ENCODE measurements at regions not wholly inside any gene's neighbourhood (a gene's known extent, or its start where the extent isn't known, plus 50 kb on each side); places are given as distances from the start of the nearest gene placed in this dataset.
"Not testable (repeated sequence)": the region's sequence is repeated elsewhere in the genome, so short reads cannot be mapped to it uniquely, and the experiment has no call there.

DNA sequence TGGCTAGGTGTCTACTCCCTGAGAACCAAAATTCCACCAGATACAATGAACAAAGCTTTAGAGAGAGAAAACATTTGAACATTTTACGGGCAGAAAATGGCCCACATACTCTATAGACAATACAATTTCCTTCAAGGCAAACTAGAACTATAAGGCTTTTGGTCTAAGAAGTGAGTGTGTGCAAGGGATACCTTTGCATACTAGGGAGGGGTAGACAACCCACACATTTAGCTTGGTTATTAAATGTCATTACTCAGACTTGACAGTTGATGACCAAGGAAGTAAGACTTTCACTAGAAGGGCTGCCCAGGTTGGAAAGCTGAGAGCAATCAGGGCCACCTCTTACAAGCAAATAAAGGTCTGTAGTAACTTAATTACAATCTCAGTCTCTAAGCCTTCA, 64.0 kb upstream of the PLEKHM1 start:
- not testable (repeated sequence) for DNase-seq (ENCODE audit: low spot score)

GRCh38 chr17:45558821-45559220, 68.3 kb upstream of the PLEKHM1 start:
- DNase-seq (ENCODE audit: low spot score): not testable (repeated sequence)

DNA sequence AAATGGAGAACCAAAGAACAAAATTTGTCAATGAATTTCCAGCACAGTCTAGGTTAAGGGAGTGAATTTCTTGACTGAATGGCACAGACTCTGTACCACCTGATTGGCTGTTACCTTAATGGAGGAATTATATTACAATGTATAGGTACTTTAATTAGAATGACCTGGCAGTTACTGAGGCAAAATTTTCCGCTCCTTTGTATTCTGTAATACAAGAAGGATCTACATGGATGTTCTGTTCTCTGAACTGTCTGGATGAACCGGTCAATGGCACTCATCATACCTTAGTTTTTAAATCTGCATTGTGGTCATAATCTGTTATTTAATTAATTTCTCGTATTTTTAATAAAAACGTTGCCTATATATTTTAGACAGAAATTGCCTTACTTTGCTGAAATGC, 72.3 kb upstream of the PLEKHM1 start:
- not testable (repeated sequence) for DNase-seq (ENCODE audit: low spot score)

- not testable (repeated sequence) for DNase-seq (ENCODE audit: low spot score)
Observed at GRCh38 chr17:45563283-45563682, 72.8 kb upstream of the PLEKHM1 start.

DNA sequence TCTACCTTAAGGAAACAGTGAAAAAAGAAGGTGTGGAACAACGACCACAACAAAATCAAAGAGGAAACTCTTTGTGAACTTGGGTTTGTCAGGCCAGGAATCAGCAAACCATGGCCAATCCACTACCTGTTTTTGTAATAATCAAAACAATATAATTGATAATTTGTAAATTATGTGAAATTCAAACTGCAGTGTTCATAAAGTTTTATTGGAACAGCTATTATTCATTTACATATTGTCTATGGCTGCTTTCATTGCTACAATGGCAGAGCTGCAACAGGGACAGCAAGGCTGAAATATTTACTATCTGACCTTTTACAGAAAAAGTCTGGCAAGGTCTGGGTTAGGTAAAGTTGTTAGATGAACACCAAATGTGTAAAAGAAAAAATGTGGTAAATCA, 77.8 kb upstream of the PLEKHM1 start:
- DNase-seq (ENCODE audit: low spot score): not testable (repeated sequence)

GRCh38 chr17:45573326-45573725, 82.8 kb upstream of the PLEKHM1 start:
- not testable (repeated sequence) for DNase-seq (ENCODE audit: low spot score)

DNA sequence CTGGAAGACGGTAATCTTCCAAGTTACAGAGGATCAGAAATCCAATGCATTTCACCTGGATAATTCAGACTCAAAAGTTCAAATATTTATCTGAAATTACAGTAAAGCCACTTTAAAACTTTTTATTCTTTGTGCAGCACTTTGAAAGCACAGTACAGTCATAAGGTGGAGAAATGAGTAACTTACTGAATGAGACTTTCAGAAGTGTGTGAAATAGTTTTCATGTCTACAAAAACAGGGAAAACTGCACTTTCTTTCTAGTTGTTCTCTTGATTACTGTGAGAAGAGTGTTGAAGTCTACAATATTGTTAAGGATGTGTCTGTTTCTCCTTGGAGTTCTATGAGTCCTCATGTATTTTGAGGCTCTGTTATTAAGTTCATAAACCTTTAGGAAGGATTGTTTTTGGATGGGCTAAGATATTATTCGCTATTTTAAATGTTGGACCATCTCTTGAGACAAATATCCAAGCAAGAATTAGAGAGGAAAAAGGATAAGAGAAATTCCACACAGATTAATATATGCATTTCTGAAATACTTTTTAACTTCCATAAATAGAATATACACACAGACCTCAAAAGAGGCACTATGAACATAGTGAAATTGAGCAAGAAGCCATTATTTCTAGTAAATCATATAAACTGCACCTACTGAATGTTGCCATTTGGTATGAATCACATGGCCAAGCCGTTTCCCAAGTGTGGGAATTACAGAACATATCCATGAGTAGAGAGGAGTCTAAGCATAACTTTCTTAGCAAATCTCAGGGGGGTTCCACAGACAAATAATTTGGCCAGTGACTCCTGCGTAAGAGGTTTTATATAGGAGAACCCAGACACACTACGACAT, 83.6 kb upstream of the PLEKHM1 start:
- peak; percentile 25 for DNase-seq (ENCODE audit: low spot score)

DNA sequence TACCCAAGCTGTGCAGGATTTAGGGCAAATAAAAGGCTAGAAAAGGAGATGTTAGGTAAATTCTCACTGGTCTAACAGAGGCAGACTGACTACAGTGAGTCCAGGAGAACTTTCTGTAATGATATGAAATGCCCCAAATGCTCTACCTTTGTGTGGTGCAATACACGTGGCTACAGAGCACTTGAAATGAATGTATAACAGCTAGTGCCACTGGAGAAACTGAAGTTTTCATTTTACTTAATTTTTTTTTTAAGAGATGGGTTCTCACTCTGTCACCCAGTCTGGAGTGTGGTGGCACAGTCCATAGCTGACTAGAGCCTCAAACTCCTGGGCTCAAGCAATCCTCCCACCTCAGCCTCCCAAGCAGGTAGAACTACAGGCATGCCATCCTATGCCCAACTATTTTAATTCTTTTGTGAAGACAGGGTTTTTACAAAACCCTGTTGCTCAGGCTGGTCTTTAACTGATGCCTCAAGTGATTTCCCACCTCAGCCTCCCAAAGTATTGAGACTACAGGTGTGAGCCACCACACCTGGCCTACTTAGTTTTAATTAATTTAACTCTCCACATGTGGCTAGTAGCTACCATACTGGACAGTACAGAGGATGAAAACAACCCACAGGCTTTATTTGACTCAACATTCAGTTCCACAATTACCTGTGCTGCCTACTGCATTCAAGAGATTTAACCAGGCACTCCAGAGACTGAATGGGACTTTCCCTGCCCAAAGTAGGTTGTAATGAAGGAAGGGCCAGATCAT, 84.8 kb upstream of the PLEKHM1 start:
- DNase-seq (ENCODE audit: low spot score): peak; percentile 7

DNA sequence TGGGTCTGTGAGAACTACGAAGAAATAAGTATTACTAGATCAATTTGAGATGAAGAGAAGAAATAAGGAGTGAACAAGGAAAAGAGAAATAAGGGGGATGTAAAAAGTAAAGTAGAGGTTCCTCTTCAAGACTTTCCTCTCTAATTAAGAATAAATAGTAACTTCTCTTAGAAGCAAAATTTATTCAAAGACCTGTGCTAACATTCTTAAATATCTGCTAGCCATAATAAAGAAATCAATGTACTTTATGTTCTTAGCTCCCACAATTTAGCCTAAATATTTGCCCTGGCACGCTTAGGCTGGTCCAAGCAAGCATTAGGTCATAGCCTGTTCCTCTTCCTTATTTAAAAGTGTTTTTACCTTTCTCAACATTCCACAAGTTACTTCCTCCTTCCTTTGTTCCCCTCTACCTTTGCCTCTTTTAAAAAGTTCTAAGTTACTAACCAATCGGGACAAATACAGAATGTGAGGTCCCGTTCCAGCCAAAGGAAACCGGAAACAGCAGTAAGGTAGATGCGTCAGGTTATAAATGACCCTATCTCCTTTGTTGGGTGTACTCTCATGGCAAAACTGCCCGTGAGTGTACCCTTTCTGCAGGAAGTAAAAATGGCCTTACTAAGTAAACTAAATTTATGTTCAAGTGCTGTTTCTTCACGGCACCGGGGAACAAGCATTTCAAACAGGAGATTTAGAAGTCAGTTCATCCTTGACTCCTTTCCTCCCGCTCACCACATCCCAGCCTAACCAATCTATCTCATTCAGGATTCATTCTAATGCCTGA, 86.2 kb upstream of the PLEKHM1 start:
- DNase-seq (ENCODE audit: low spot score): not testable (repeated sequence)

- no peak for DNase-seq (ENCODE audit: low spot score)
Observed at GRCh38 chr17:45577571-45578279, 87.2 kb upstream of the PLEKHM1 start.

DNA sequence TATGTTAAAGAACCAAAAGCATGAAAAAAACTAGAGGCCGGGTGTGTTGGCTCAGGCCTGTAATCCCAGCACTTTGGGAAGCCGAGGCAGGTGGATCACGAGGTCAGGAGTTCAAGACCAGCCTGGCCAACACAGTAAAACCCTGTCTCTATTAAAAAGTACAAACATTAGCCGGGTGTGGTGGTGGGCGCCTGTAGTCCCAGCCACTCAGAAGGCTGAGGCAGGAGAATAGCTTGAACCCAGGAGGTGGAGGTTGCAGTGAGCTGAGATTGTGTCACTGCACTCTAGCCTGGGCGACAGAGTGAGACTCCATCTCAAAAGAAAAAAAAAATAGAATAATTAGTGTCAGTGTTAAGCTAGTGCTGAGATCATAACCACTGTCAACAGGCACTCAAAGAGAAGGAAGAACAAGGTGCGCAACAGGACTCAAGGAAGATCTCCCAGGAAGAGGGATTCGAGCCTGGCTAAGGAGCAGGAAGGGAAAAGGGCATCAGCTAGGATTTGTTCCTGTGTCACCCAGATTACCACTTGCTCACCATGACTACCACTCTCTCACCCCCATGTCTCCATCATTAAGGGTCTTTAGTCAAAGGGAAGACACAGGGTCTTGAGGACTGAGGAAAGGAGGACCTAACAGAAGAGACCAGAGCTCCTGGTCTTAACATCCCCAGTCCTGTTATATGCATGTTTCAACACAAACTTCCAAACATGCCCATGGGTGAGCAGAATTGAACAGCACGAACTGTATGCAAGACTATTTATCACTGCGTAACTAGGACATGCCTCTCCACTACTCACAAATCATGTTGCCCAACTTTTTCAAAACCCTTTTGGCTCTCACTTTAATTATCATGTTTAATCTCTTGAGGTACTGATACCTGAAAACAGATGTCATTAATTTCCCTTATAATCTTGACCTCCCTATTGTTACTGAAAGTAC, 88.3 kb upstream of the PLEKHM1 start:
- peak; percentile 8 for DNase-seq (ENCODE audit: low spot score)

DNA sequence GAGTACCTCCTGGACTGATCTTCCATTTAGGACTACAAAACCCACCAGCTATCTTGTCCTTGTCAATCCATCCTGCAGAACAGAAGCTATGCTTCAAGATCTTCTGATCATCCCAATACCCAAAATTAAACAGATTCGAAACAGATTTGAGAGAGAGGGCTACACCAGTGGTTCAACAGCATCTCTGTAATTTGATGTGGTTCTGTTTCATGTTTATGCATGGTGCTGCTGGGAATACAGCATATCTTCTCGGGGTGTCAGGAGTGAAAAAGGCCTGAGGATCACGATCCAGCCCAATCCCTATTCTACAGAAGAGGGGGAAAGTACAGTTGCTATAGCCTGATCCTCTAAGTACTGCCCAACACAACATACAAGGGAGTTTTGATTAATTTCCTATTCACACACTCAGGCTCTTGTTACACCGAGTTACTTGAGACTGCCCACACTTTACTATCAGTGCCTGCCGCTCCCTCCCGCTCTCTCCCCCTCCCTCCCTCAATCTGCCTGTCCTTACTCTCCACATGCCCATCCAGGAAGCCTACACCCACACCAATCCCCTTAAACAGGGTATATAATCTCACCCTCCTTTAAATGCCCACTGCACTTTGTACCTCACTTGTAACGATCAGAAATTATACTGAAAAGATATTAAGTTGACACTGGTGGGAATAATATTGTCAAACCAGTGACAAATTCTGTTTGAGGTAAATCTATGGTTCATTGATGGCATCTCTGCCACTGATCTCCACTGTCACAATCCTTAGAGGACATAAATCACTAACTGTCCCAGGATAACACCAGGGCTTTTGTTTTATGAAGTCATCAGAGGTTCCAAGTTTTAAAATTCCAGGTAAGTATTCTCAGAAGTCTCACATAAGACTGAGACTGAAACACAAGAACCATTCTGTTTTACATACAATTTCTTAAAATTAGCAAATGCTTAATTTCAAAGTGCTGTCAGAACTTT, 89.3 kb upstream of the PLEKHM1 start:
- peak; percentile 7 for DNase-seq (ENCODE audit: low spot score)

DNA sequence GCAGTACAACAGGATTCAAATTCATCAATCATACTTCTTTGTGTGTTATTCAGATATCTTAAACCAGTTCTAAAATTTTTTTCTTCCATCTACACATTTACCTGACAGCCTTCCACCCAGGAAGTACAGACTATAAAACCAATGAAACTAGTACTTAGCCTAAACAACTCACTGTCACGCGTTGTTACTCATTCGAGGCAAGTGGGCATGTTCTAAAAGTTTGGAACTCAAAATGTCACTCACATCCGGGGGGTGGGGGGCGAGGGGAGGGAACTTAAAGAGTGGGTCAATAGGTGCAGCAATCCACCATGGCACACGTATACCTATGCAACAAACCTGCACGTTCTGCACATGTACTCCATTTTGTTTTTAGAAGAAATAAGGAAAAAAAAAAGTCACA, 90.4 kb upstream of the PLEKHM1 start:
- DNase-seq (ENCODE audit: low spot score): no peak

DNA sequence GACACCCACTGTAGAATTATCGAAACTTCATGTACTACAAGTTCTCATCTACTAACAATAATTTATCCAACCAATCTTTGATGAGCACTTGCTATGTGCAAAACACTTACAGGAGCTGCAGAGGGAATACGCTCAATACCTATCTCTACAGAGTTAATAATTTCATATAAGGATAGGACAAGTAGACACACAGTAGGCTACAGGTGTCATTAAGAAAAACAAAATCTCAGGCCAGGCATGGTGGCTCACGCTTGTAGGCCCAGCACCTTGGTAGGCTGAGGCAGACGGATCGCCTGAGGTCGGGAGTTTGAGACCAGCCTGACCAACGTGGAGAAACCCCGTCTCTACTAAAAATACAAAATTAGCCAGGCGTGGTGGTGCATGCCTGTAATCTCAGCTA, 91.3 kb upstream of the PLEKHM1 start:
- no peak for DNase-seq (ENCODE audit: low spot score)

DNA sequence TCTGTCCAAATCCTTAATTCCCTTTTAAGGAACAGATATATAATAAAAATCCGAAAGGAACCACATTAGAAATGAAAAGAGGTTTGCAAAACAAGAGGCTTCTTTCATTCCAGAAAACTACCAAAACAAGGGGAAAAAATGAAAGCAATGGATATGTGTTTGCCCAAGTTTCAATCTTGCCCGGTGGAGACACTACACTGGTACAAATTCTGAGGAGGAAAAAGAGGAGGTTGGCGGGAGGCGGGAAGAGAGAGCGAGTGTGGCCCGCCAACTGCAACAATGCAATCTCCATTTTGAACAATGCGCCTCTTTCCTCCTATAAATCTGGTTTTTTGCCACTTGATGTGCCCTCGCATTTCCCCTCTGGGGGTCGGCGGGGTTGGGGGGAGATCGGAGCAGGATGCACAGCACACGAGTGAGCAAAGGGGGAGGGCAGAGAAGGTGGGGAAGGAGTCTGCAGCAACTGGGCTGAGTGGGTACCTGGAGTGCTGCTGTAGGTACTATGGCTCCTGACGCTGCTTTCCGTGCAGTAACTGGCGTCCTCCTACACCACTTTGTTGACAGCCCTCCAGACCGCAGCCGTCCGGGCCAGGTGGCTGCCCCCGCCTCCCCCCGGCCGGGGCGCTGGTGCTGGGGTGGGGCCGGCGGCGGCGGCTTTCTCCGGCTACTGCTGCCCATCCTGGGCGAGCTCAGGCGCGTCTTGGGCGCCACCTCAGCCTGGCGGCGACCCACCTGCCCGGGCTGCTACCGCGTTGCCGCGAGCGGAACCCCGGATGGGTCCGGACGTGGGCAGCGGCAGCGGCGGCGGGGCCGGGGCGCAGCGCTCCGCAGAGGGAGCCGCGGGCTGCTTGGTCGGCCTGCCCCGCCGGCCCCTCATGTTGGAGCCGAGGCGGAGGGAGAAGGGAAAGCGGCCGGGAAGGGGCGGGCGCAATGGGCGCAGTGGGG, 93.8 kb upstream of the PLEKHM1 start:
- peak; percentile 70 for DNase-seq (ENCODE audit: low spot score)

DNA sequence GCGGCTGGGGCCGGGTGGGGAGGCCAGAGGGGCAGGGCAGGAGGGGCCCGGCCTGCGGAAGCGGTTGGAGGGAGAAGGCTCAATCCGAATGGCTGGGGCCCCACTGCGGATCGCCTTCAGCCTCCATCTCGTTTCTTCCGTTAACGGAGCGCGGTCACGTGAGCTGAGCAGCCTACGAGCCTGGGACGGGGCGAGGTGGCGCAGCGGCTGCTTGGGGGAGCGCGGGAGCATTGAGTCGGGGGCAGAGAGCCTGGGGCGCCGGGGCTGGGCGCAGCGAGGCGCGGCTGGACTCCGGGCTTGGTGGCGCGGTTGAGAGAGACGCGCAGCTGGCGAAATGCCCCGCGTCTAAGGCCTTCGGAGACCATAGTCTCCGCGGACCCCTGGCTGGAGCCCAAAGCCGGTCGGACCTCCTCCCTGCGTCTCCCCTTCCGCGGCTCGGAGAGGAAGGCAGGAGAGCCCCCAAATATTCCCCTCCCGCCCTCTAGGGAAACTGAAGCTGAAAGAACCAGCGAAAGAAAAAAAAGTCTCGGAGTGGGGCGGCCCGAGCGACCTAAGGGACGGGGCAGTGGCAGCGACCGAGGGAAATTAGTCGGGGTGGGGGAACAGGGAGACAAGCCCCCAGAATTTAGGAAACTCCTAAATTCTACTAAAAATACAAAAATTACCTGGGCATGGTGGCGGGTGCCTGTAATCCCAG, 94.7 kb upstream of the PLEKHM1 start:
- peak; percentile 79 for DNase-seq (ENCODE audit: low spot score)

DNA sequence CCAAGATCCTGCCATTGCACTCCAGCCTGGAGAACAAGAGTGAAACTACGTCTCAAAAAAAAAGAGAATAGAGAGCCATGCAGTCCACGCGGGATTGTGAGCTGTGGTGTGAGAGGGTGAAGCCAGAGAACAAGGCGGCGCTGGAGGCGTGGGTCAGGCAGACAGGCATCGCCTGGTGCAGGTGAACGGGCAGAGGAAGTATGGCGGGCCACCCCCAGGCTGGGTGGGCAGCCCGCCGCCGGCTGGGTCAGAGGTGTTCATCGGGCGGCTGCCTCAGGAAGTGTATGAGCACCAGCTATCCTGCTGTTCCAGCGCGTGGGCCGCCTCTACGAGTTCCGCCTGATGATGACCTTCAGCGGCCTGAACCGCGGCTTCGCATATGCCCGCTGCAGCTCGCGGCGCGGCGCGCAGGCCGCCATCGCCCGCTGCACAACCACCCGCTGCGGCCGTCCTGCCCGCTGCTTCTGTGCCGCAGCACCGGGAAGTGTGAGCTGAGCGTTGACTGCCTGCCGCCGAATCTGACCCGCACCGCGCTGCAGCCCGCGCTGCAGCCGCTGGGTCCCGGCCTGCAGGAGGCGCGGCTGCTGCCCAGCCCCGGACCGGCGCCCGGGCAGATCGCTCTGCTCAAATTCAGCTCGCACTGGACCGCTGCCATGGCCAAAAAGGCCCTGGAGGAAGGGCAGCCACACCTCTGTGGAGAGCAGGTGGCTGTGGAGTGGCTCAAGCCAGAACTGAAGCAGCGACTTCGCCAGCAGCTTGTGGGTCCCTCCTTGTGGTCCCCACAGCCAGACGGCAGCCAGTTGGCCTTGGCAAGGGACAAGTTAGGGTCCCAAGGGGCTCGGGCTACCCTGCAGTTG, 95.5 kb upstream of the PLEKHM1 start:
- not testable (repeated sequence) for DNase-seq (ENCODE audit: low spot score)

Measured in AG20443 (cell line).